ENCODE measurements at regions not wholly inside any gene's neighbourhood (a gene's known extent, or its start where the extent isn't known, plus 50 kb on each side); places are given as distances from the start of the nearest gene placed in this dataset.

GRCh38 chr3:63116922-63117321, 161.2 kb upstream of the SYNPR start:
- WGBS (ENCODE audit: extremely low coverage, insufficient coverage, low lambda C conversion rate): no CpG with 5 or more reads among the region's 3 CpGs
- DNase-seq: no peak
- no peaks in the 10 kb centered on the region for H3K27me3 ChIP-seq (ENCODE audit: insufficient read depth, low read length, poor library complexity)

DNA sequence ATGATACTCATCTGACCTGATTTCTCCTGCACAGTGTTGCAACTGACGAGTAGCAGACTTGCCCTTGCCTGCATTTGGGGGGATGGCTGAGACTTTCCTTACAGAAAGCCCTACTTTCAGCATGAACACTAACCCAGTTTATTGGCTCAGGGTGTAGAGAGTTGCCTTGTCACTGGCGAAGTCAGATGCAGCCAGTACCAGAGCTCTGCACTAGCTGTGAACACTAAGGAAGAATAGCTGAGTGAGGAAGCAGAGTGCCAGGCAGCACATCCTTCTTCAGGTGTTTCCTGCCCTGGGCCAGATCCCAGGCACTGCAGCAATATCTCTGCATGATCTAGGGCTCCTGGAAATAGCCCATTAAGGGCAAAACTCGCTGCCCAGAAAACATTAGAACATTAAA, 154.0 kb upstream of the SYNPR start:
- no peak overlapping the region for H3K18ac ChIP-seq (ENCODE audit: low read length)
- H3K23ac ChIP-seq (ENCODE audit: low read length): no peak overlapping the region
- H2BK5ac ChIP-seq (ENCODE audit: low read length): no peak overlapping the region
- no peak overlapping the region for H2BK15ac ChIP-seq (replicated peaks; ENCODE audit: low read depth)
- H3K4me1 ChIP-seq (ENCODE audit: control insufficient read depth, low read depth, low read length): peaks cover 8% of the 10 kb centered on the region
- H3K27me3 ChIP-seq (ENCODE audit: insufficient read depth, low read length, poor library complexity): no peaks in the 10 kb centered on the region
- no peak overlapping the region for H3K4me3 ChIP-seq (ENCODE audit: low read length)
- H3K27ac ChIP-seq (ENCODE audit: low read depth, low read length): no peak overlapping the region
- H4K5ac ChIP-seq (ENCODE audit: low read length): no peak overlapping the region
- H2AK5ac ChIP-seq (ENCODE audit: low read length): no peak overlapping the region
- no peak overlapping the region for H4K8ac ChIP-seq (ENCODE audit: low read depth, low read length)
- WGBS (ENCODE audit: extremely low coverage, insufficient coverage, low lambda C conversion rate): no CpG with 5 or more reads among the region's 3 CpGs
- no peak overlapping the region for H3K4ac ChIP-seq (ENCODE audit: low read depth, low read length)
- no peak overlapping the region for H2BK120ac ChIP-seq (ENCODE audit: low read depth, low read length)
- H3K56ac ChIP-seq (ENCODE audit: low read length): no peak overlapping the region
- H3K4me2 ChIP-seq (ENCODE audit: low read length): no peak overlapping the region
- no peaks in the 10 kb centered on the region for H3K79me2 ChIP-seq (ENCODE audit: control insufficient read depth, insufficient read depth, low read length)
- no peak overlapping the region for H3K9ac ChIP-seq (ENCODE audit: low read length)
- H3K79me1 ChIP-seq (ENCODE audit: low read length): no peaks in the 10 kb centered on the region
- H3K36me3 ChIP-seq (ENCODE audit: control insufficient read depth, insufficient read depth, low read length): no peaks in the 10 kb centered on the region
- DNase-seq: no peak

More at GRCh38 chr3:63116922-63117321, 161.2 kb upstream of the SYNPR start:
- no peak overlapping the region for H3K18ac ChIP-seq (ENCODE audit: low read length)
- H3K36me3 ChIP-seq (ENCODE audit: control insufficient read depth, insufficient read depth, low read length): no peaks in the 10 kb centered on the region
- H3K4me3 ChIP-seq (ENCODE audit: low read length): no peak overlapping the region
- no peak overlapping the region for H3K4ac ChIP-seq (ENCODE audit: low read depth, low read length)
- H3K9ac ChIP-seq (ENCODE audit: low read length): no peak overlapping the region
- H3K79me1 ChIP-seq (ENCODE audit: low read length): no peaks in the 10 kb centered on the region
- no peak overlapping the region for H2BK5ac ChIP-seq (ENCODE audit: low read length)
- no peak overlapping the region for H4K8ac ChIP-seq (ENCODE audit: low read depth, low read length)
- no peaks in the 10 kb centered on the region for H3K4me1 ChIP-seq (ENCODE audit: control insufficient read depth, low read depth, low read length)
- H2BK120ac ChIP-seq (ENCODE audit: low read depth, low read length): no peak overlapping the region
- no peak overlapping the region for H3K27ac ChIP-seq (ENCODE audit: low read depth, low read length)
- no peak overlapping the region for H3K56ac ChIP-seq (ENCODE audit: low read length)
- no peak overlapping the region for H4K5ac ChIP-seq (ENCODE audit: low read length)
- H3K79me2 ChIP-seq (ENCODE audit: control insufficient read depth, insufficient read depth, low read length): no peaks in the 10 kb centered on the region
- H2AK5ac ChIP-seq (ENCODE audit: low read length): no peak overlapping the region
- no peak overlapping the region for H3K23ac ChIP-seq (ENCODE audit: low read length)
- H2BK15ac ChIP-seq (replicated peaks; ENCODE audit: low read depth): no peak overlapping the region
- no peak overlapping the region for H3K4me2 ChIP-seq (ENCODE audit: low read length)

DNA sequence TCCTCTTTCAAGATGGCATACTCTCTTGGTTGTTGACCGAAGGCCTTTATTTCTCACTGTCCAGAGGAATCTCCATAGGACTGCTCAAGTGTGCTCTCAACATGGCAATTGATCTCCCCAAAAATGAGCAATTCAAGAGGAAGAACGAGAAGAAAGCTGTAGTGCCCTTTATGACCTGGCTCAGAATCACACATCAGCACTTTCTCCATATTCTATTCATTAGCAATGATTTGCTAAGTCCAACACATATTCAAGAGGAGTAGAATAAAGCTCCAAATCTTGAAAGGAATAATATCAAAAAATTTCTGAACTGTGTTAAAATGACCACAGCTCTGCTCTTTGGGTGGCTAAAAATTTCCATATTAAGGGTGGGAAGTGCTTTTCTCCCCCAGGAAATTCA, 151.6 kb upstream of the SYNPR start:
- Histone ChIP-seq H3K4me1 (ENCODE audit: control insufficient read depth, low read depth, low read length) (peaks cover 15% of the 10 kb centered on the region), H3K56ac (ENCODE audit: low read length) (no peak overlapping the region), H4K5ac (ENCODE audit: low read length) (no peak overlapping the region), H3K23ac (ENCODE audit: low read length) (no peak overlapping the region), H3K4me3 (ENCODE audit: low read length) (no peak overlapping the region), H3K79me2 (ENCODE audit: control insufficient read depth, insufficient read depth, low read length) (no peaks in the 10 kb centered on the region), H3K9ac (ENCODE audit: low read length) (no peak overlapping the region), H3K79me1 (ENCODE audit: low read length) (no peaks in the 10 kb centered on the region), H3K4ac (ENCODE audit: low read depth, low read length) (no peak overlapping the region), H4K8ac (ENCODE audit: low read depth, low read length) (no peak overlapping the region), H3K4me2 (ENCODE audit: low read length) (no peak overlapping the region), H3K36me3 (ENCODE audit: control insufficient read depth, insufficient read depth, low read length) (no peaks in the 10 kb centered on the region), H2BK15ac (replicated peaks; ENCODE audit: low read depth) (no peak overlapping the region), H3K18ac (ENCODE audit: low read length) (no peak overlapping the region), H2BK5ac (ENCODE audit: low read length) (no peak overlapping the region), H2AK5ac (ENCODE audit: low read length) (no peak overlapping the region), H3K27me3 (ENCODE audit: insufficient read depth, low read length, poor library complexity) (no peaks in the 10 kb centered on the region), H2BK120ac (ENCODE audit: low read depth, low read length) (no peak overlapping the region), H3K27ac (ENCODE audit: low read depth, low read length) (no peak overlapping the region)
- WGBS (ENCODE audit: extremely low coverage, insufficient coverage, low lambda C conversion rate): no CpG with 5 or more reads among the region's 2 CpGs
- DNase-seq: no peak

DNA sequence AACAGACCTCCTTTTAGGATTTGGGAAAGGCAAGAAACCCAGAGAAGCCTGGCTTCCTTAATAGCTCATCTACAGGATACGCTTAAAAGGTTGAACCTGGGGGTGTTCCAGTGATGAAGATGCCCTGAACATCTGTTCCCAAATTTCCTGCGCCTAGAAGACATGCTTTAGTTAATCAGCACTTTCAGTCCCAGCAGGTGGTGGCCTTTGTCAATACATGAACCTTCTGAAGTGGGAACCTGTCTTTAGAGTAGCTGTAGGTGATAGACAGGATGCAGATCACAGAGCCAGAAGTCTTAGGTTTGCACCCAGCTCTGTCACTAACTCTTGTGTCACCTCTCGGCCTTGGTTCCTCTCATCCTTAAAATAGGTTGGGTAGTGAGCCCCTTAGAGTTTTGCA, 149.7 kb upstream of the SYNPR start:
- DNase-seq: peak; percentile 83
- H3K4ac ChIP-seq (ENCODE audit: low read depth, low read length): no peak overlapping the region
- H3K79me1 ChIP-seq (ENCODE audit: low read length): no peaks in the 10 kb centered on the region
- H3K56ac ChIP-seq (ENCODE audit: low read length): no peak overlapping the region
- H3K79me2 ChIP-seq (ENCODE audit: control insufficient read depth, insufficient read depth, low read length): no peaks in the 10 kb centered on the region
- no peak overlapping the region for H3K23ac ChIP-seq (ENCODE audit: low read length)
- no CpG with 5 or more reads among the region's 3 CpGs for WGBS (ENCODE audit: extremely low coverage, insufficient coverage, low lambda C conversion rate)
- no peak overlapping the region for H3K27ac ChIP-seq (ENCODE audit: low read depth, low read length)
- no peak overlapping the region for H2BK120ac ChIP-seq (ENCODE audit: low read depth, low read length)
- peak overlapping the region; percentile 25 for H2BK5ac ChIP-seq (ENCODE audit: low read length)
- no peaks in the 10 kb centered on the region for H3K27me3 ChIP-seq (ENCODE audit: insufficient read depth, low read length, poor library complexity)
- no peak overlapping the region for H2BK15ac ChIP-seq (replicated peaks; ENCODE audit: low read depth)
- no peak overlapping the region for H4K5ac ChIP-seq (ENCODE audit: low read length)
- H3K18ac ChIP-seq (ENCODE audit: low read length): no peak overlapping the region
- H3K9ac ChIP-seq (ENCODE audit: low read length): no peak overlapping the region
- H4K8ac ChIP-seq (ENCODE audit: low read depth, low read length): no peak overlapping the region
- H3K4me3 ChIP-seq (ENCODE audit: low read length): no peak overlapping the region
- no peak overlapping the region for H2AK5ac ChIP-seq (ENCODE audit: low read length)
- no peaks in the 10 kb centered on the region for H3K36me3 ChIP-seq (ENCODE audit: control insufficient read depth, insufficient read depth, low read length)
- H3K4me2 ChIP-seq (ENCODE audit: low read length): no peak overlapping the region
- H3K4me1 ChIP-seq (ENCODE audit: control insufficient read depth, low read depth, low read length): peaks cover 15% of the 10 kb centered on the region

GRCh38 chr3:63130625-63131024, 147.5 kb upstream of the SYNPR start:
- WGBS (ENCODE audit: extremely low coverage, insufficient coverage, low lambda C conversion rate): no CpG with 5 or more reads among the region's 3 CpGs
- peak overlapping the region; percentile 75 for H3K18ac ChIP-seq (ENCODE audit: low read length)
- no peaks in the 10 kb centered on the region for H3K79me1 ChIP-seq (ENCODE audit: low read length)
- peaks cover 15% of the 10 kb centered on the region for H3K4me1 ChIP-seq (ENCODE audit: control insufficient read depth, low read depth, low read length)
- H2AK5ac ChIP-seq (ENCODE audit: low read length): no peak overlapping the region
- H3K79me2 ChIP-seq (ENCODE audit: control insufficient read depth, insufficient read depth, low read length): no peaks in the 10 kb centered on the region
- no peak overlapping the region for H4K5ac ChIP-seq (ENCODE audit: low read length)
- no peak overlapping the region for H3K4ac ChIP-seq (ENCODE audit: low read depth, low read length)
- H3K27me3 ChIP-seq (ENCODE audit: insufficient read depth, low read length, poor library complexity): no peaks in the 10 kb centered on the region
- H3K23ac ChIP-seq (ENCODE audit: low read length): no peak overlapping the region
- no peak overlapping the region for H3K9ac ChIP-seq (ENCODE audit: low read length)
- no peak overlapping the region for H3K56ac ChIP-seq (ENCODE audit: low read length)
- peak overlapping the region; percentile 92 for H2BK15ac ChIP-seq (replicated peaks; ENCODE audit: low read depth)
- no peak overlapping the region for H3K27ac ChIP-seq (ENCODE audit: low read depth, low read length)
- DNase-seq: no peak
- no peak overlapping the region for H4K8ac ChIP-seq (ENCODE audit: low read depth, low read length)
- H2BK120ac ChIP-seq (ENCODE audit: low read depth, low read length): peak overlapping the region; percentile 73
- no peak overlapping the region for H2BK5ac ChIP-seq (ENCODE audit: low read length)
- no peaks in the 10 kb centered on the region for H3K36me3 ChIP-seq (ENCODE audit: control insufficient read depth, insufficient read depth, low read length)
- no peak overlapping the region for H3K4me2 ChIP-seq (ENCODE audit: low read length)
- H3K4me3 ChIP-seq (ENCODE audit: low read length): no peak overlapping the region

GRCh38 chr3:63132461-63133250, 145.5 kb upstream of the SYNPR start:
- Histone ChIP-seq H3K4me3 (ENCODE audit: low read length) (no peak overlapping the region), H3K79me1 (ENCODE audit: low read length) (no peaks in the 10 kb centered on the region), H2BK5ac (ENCODE audit: low read length) (peak overlapping the region; percentile 9), H3K4ac (ENCODE audit: low read depth, low read length) (peak overlapping the region; percentile 72), H3K36me3 (ENCODE audit: control insufficient read depth, insufficient read depth, low read length) (no peaks in the 10 kb centered on the region), H2BK15ac (replicated peaks; ENCODE audit: low read depth) (no peak overlapping the region), H3K4me1 (ENCODE audit: control insufficient read depth, low read depth, low read length) (peaks cover 15% of the 10 kb centered on the region), H2AK5ac (ENCODE audit: low read length) (no peak overlapping the region), H3K9ac (ENCODE audit: low read length) (no peak overlapping the region), H4K8ac (ENCODE audit: low read depth, low read length) (no peak overlapping the region), H4K5ac (ENCODE audit: low read length) (no peak overlapping the region), H3K56ac (ENCODE audit: low read length) (peak overlapping the region; percentile 45), H2BK120ac (ENCODE audit: low read depth, low read length) (no peak overlapping the region), H3K18ac (ENCODE audit: low read length) (no peak overlapping the region), H3K23ac (ENCODE audit: low read length) (no peak overlapping the region), H3K27me3 (ENCODE audit: insufficient read depth, low read length, poor library complexity) (no peaks in the 10 kb centered on the region), H3K79me2 (ENCODE audit: control insufficient read depth, insufficient read depth, low read length) (no peaks in the 10 kb centered on the region), H3K27ac (ENCODE audit: low read depth, low read length) (no peak overlapping the region), H3K4me2 (ENCODE audit: low read length) (no peak overlapping the region)
- WGBS (ENCODE audit: extremely low coverage, insufficient coverage, low lambda C conversion rate): no CpG with 5 or more reads among the region's 6 CpGs
- DNase-seq: no peak

Data from mesendoderm (in vitro differentiated cells).